Activated T-cell treated with anti-CD3 and anti-CD28 coated beads, Interleukin-2, amount 50 U/mL, for 48 hours (primary cell): ENCODE measurements at regions not wholly inside any gene's neighbourhood (a gene's known extent, or its start where the extent isn't known, plus 50 kb on each side); places are given as distances from the start of the nearest gene placed in this dataset.
"Not testable (repeated sequence)": the region's sequence is repeated elsewhere in the genome, so short reads cannot be mapped to it uniquely, and the experiment has no call there.

Experiments used
- DNase-seq, 2 experiments: peaks; one replicate each; pipeline ENCODE4 v3.0.0-alpha.2; 2020

GRCh38 chr2:180258579-180258978 lies 251.5 kb upstream of the CWC22 start:
- DNase-seq = no peak

DNA sequence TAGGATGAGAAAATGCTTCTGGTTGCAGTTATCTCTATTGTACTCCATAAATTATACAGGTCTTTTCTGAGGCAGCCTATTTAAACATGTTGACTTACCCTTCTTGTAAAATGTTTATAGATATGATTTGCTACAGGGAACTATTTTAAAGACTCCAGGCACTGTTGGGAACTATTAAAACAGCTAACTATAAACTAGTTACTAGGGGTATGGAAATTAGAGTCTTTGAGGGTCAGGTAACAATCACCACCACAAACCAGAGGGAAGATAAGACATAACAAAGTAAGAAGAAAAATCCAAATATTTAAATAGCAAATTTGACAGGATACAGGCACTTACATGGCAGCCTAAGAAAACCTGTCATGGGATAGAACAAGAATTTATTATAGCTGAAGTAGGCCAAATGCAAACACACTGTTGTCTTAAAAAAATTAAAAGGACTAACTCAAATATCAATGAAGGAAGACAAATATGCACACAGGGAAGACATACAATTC lies 251.0 kb upstream of the CWC22 start:
- DNase-seq = no peak

- no peak for DNase-seq
Measured at GRCh38 chr2:180257247-180257646, 250.2 kb upstream of the CWC22 start.

DNA sequence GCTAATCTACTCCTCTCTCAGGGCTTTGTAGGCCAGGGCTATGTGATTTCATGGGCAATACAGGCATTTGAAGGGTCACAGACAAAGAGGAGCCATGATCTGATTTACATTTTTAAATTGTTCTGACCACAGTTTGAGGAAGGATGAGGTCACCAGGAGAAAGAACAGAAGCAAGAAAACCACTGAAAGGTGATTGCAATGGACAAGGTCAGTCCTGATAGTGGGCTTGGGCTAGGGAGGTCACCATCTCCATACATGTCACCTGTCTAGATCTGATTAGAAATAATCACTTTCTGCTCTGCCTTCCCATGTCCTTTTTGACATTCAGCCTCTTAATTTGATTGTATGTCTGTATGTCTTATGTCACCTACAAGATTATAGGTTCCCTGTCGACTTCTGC lies 248.9 kb upstream of the CWC22 start:
- DNase-seq = no peak

DNA sequence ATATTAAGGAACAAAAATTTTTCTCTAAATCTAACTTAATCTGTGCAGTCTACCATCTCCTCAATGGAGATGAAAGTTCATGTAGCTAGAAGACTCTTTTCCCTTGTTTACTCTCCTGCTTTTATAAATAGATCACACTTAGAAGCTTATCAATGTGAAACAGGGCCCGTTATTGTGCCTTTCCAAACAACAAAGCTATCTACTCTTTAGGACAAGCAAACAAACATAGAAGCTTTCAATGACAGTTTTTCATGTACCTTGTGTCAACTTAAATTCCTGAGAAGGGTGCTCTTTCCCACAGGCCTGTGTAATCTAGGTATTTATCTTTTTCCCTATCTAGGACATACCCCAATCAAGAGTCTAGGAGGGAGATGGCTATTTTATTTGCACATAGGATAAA lies 247.8 kb upstream of the CWC22 start:
- DNase-seq = no peak

- DNase-seq = no peak
Measured at GRCh38 chr2:180247658-180248057, 240.6 kb upstream of the CWC22 start.

- DNase-seq = no peak
Measured at GRCh38 chr2:180246268-180246667, 239.2 kb upstream of the CWC22 start.

DNA sequence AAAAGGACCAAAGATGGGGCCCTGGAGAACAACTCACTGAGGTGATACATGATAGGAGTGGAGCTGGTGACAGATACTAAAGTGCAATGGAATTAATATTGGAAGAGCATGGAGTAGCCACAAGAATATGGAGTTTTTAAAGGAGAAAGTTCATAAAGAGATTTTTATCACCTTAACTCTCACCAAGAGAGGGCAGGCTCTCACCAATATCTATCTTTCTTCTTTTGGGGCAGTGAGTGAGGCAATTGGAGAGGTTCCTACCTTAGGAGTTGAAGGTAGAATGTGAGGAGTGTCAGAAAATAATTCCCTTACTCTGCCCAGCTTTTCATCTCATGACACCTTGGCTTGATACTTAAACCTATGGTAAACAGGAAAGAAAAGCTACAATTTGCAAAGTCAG lies 233.7 kb upstream of the CWC22 start:
- DNase-seq = no peak

- DNase-seq = no peak
Measured at GRCh38 chr2:180238729-180239128, 231.6 kb upstream of the CWC22 start.

DNA sequence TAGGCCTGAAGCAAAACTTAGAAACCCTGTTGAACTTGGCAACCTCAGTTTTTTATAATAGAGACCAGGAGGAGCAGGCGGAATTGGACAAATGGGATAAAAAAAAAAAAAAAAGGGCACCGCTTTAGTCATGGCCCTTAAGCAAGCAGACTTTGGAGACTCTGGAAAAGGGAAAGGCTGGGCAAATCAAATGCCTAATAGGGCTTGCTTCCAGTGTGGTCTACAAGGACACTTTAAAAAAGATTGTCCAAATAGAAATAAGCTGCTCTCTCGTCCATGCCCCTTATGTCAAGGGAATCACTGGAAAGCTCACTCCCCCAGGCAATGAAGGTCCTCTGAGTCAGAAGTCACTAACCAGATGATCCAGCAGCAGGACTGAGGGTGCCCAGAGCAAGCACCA lies 229.0 kb upstream of the CWC22 start:
- DNase-seq = not testable (repeated sequence)

- DNase-seq = not testable (repeated sequence)
Measured at GRCh38 chr2:180235506-180235905, 228.4 kb upstream of the CWC22 start.

DNA sequence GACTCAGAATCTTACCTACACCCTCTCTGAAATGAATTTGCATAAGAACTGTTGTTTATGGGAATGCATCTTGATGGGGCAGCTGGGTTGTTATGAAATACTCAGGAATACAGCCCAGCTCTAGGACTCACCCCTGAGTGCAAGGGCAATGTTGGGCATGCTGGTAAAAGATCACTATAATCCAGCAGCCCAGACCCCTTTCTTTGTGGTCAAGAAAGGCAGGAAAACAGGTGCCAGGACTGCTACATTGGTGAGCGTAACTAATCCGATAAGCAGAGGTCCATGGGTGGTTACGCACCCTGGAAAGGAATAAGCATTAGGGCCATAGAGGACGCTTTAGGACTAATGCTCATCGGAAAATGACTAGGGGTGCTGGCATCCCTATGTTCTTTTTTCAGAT lies 227.9 kb upstream of the CWC22 start:
- DNase-seq = not testable (repeated sequence)

DNA sequence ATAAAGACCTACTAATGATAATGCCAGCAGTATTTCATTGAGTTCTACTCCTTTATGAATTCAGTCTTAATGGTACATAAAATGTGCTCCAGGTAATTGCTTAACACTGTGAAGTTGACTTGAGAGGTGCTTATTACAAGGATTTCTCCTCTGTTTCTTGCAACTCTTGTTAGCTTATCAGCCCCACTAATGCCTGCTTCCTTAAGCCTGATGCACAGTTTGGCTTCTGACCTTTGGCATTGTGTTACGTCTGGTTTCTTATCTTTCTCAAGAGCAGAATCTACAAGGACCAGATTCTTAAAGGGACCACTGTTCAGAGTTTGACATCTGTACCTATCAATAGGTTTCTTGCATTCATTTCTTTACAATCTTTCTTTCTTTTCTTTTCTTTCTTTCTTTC lies 223.9 kb upstream of the CWC22 start:
- no peak for DNase-seq

DNA sequence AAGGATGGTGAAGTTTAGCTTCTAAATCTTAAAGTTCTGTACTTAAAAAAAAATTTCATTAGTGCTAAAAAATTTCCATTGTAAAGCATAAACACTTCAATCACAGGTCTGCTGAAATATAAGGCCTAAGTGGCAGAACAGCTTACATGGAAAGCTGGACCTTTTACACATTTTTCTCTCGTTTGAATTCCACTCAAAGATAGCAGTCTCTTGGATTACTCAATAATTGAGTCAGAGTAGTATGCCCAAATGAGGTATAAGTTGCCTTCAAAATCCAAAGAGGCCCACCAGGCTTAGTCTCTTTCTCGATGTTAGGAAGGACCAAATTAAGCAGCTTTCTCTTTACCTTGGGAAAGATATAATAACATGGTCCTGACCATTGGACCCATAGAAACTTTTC lies 220.4 kb upstream of the CWC22 start:
- no peak for DNase-seq

DNA sequence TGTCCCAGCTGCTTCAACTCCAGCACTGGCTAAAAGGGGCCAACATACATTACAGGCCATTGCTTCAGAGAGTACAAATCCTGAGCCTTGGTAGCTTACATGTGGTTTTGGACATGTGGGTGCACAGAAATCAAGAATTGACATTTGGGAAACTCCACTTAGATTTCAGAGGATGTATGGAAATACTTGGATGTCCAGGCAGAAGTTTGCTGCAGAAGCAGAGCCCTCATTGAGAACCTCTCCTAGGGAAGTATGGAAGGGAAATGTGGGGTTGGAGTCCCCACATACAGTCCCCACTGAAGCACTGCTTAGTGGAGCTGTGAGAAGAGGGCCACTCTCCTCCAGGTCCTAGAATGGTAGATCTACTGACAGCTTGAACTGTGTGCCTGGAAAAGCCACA lies 218.0 kb upstream of the CWC22 start:
- DNase-seq = no peak

GRCh38 chr2:180222644-180223043 lies 215.5 kb upstream of the CWC22 start:
- no peak for DNase-seq

GRCh38 chr2:180219491-180219890 lies 212.4 kb upstream of the CWC22 start:
- DNase-seq = no peak

GRCh38 chr2:180208841-180209240 lies 201.7 kb upstream of the CWC22 start:
- no peak for DNase-seq

DNA sequence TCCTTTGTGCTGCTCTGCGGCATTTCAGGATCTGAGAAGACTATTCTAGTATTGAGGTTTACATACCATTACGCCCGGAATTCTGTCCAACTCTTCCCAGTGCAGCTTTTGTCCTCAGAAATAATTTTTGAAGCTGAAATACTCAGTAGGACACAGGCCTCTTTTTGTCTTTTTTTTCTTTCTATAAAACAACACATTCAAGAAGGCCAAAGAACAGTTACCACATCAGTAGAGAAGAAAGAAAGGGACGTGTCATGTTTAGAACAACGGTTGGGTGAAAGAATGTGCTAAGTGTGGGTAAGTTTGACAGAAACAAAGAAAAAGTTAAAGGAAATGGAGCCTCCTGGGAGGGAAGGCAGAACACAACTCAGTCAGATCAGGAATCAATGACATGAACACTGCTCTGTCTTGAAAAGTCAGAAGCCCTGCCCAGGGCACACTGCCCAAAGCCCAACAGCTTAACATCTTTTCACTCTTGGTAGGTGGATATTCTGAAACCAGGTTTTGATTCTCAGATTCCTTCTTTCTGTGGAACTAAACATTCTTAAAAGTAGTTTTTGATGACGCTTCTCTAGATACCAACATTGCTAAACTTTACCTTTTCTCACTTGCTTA lies 198.6 kb upstream of the CWC22 start:
- DNase-seq = no peak

GRCh38 chr2:180203972-180204371 lies 196.9 kb upstream of the CWC22 start:
- no peak for DNase-seq

GRCh38 chr2:180202467-180202951 lies 195.4 kb upstream of the CWC22 start:
- DNase-seq = no peak

DNA sequence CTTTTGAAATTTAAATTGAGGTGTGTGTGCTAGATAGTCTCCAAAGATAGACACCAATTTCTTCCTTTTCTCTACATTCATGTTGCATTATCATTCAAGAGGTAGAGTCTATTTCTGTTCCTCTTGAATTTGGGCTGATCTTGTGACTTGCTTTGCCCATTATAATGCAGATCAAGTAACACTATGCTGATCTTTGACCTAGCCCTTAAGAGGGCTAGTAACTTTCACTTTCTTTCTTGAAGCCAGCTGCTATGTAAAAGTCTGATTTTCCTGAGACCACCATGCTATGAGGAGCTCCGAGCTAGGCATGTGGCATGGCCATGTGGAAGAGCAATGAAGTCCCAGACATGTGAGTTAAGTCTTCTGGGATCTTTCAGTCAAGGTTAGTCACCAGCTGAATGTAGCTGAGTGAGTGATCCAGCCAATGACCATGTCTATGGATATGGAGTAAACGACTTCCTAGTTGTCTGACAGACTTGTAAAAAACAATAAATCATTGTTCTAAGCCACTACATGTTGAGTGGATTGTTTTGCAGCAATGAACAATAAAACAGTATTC lies 189.4 kb upstream of the CWC22 start:
- no peak for DNase-seq

DNA sequence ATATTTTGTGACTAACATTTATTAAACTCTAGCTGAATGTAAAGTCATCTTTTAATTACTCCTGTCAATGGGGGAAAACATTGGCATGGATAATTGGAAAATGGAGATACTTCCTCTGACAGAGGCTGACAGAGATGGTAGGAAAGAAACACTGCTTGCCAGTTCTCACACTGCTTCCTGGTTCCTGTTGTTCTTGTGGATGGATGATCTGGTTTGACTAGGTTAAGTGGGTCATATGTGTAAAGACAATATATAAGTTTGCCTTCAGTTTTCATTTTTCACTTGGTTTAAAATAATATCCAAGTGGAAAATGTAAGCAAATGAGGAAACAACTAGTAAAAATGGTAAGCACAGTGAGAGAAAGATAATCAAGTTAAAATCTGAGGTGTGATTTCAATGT lies 188.8 kb upstream of the CWC22 start:
- no peak for DNase-seq

GRCh38 chr2:180191432-180192124 lies 184.5 kb upstream of the CWC22 start:
- DNase-seq = no peak
